ENCODE measurements at regions not wholly inside any gene's neighbourhood (a gene's known extent, or its start where the extent isn't known, plus 50 kb on each side); places are given as distances from the start of the nearest gene placed in this dataset.

- Histone ChIP-seq H3K9me3 (ENCODE audit: control insufficient read depth, insufficient read depth, low read length) (no peaks in the 10 kb centered on the region), H3K4me2 (ENCODE audit: low read length) (no peak overlapping the region), H4K20me1 (ENCODE audit: control insufficient read depth, insufficient read depth, low read depth, low read length) (no peaks in the 10 kb centered on the region), H3K4me3 (ENCODE audit: low read length) (no peak overlapping the region), H3K36me3 (ENCODE audit: control insufficient read depth, low read length) (no peaks in the 10 kb centered on the region), H3K4me1 (ENCODE audit: control insufficient read depth, low read length) (no peaks in the 10 kb centered on the region), H3K27me3 (ENCODE audit: control insufficient read depth, low read length) (no peaks in the 10 kb centered on the region), H3K9me2 (replicated peaks; ENCODE audit: control insufficient read depth, low read length) (no peaks in the 10 kb centered on the region), H3K27ac (ENCODE audit: low read depth, low read length) (no peak overlapping the region), H3K79me2 (ENCODE audit: control insufficient read depth, low read length) (no peaks in the 10 kb centered on the region), H3F3A (ENCODE audit: control insufficient read depth, insufficient read depth) (0 out of 2 replicates have a peak, but pooled peaks cover 4% of the 10 kb centered on the region)
- TF ChIP-seq CTCF (IDR thresholded peaks at IDR 0.05; ENCODE audit: low read depth, low read length, poor library complexity, severe bottlenecking): no peak
- no peak for TF ChIP-seq EZH2phosphoT487 (IDR thresholded peaks at IDR 0.05; ENCODE audit: borderline replicate concordance, low read length)
Observed at GRCh38 chr1:25006770-25007169, 76.7 kb upstream of the RUNX3 start.

GRCh38 chr1:25004355-25004754 is 74.3 kb upstream of the RUNX3 start:
- no peaks in the 10 kb centered on the region for H4K20me1 ChIP-seq (ENCODE audit: control insufficient read depth, insufficient read depth, low read depth, low read length)
- H3K4me3 ChIP-seq (ENCODE audit: low read length): no peak overlapping the region
- no peak overlapping the region for H3K4me2 ChIP-seq (ENCODE audit: low read length)
- H3K9me2 ChIP-seq (replicated peaks; ENCODE audit: control insufficient read depth, low read length): no peaks in the 10 kb centered on the region
- no peaks in the 10 kb centered on the region for H3K4me1 ChIP-seq (ENCODE audit: control insufficient read depth, low read length)
- H3F3A ChIP-seq (ENCODE audit: control insufficient read depth, insufficient read depth): no peaks in the 10 kb centered on the region
- H3K9me3 ChIP-seq (ENCODE audit: control insufficient read depth, insufficient read depth, low read length): no peaks in the 10 kb centered on the region
- H3K27ac ChIP-seq (ENCODE audit: low read depth, low read length): no peak overlapping the region
- no peak for TF ChIP-seq CTCF (IDR thresholded peaks at IDR 0.05; ENCODE audit: low read depth, low read length, poor library complexity, severe bottlenecking)
- TF ChIP-seq EZH2phosphoT487 (IDR thresholded peaks at IDR 0.05; ENCODE audit: borderline replicate concordance, low read length): no peak
- H3K27me3 ChIP-seq (ENCODE audit: control insufficient read depth, low read length): no peaks in the 10 kb centered on the region
- no peaks in the 10 kb centered on the region for H3K79me2 ChIP-seq (ENCODE audit: control insufficient read depth, low read length)
- H3K36me3 ChIP-seq (ENCODE audit: control insufficient read depth, low read length): no peaks in the 10 kb centered on the region

GRCh38 chr1:25003457-25004190 is 73.5 kb upstream of the RUNX3 start:
- H4K20me1 ChIP-seq (ENCODE audit: control insufficient read depth, insufficient read depth, low read depth, low read length): no peaks in the 10 kb centered on the region
- no peaks in the 10 kb centered on the region for H3K36me3 ChIP-seq (ENCODE audit: control insufficient read depth, low read length)
- H3K9me3 ChIP-seq (ENCODE audit: control insufficient read depth, insufficient read depth, low read length): no peaks in the 10 kb centered on the region
- H3K9me2 ChIP-seq (replicated peaks; ENCODE audit: control insufficient read depth, low read length): no peaks in the 10 kb centered on the region
- no peak overlapping the region for H3K4me2 ChIP-seq (ENCODE audit: low read length)
- no peak overlapping the region for H3K4me3 ChIP-seq (ENCODE audit: low read length)
- H3K79me2 ChIP-seq (ENCODE audit: control insufficient read depth, low read length): no peaks in the 10 kb centered on the region
- H3F3A ChIP-seq (ENCODE audit: control insufficient read depth, insufficient read depth): no peaks in the 10 kb centered on the region
- no peak overlapping the region for H3K27ac ChIP-seq (ENCODE audit: low read depth, low read length)
- no peak for TF ChIP-seq CTCF (IDR thresholded peaks at IDR 0.05; ENCODE audit: low read depth, low read length, poor library complexity, severe bottlenecking)
- TF ChIP-seq EZH2phosphoT487 (IDR thresholded peaks at IDR 0.05; ENCODE audit: borderline replicate concordance, low read length): no peak
- no peaks in the 10 kb centered on the region for H3K4me1 ChIP-seq (ENCODE audit: control insufficient read depth, low read length)
- H3K27me3 ChIP-seq (ENCODE audit: control insufficient read depth, low read length): no peaks in the 10 kb centered on the region

Measured in DOHH2 (cell line).